ENCODE measurements at regions not wholly inside any gene's neighbourhood (a gene's known extent, or its start where the extent isn't known, plus 50 kb on each side); places are given as distances from the start of the nearest gene placed in this dataset.
A peak's percentile ranks its signal among the peaks of the same experiment; 100 is the strongest.
"Not testable (repeated sequence)": the region's sequence is repeated elsewhere in the genome, so short reads cannot be mapped to it uniquely, and the experiment has no call there.

GRCh38 chr9:66046992-66047391 is 310.0 kb downstream of the FOXD4L4 start:
- ATAC-seq; H3K27me3 ChIP-seq; H3K9me3 ChIP-seq; H3K4me3 ChIP-seq; H3K36me3 ChIP-seq; H3K4me1 ChIP-seq; intact Hi-C loops (cut with DNase I); DNase-seq; H3K27ac ChIP-seq: not testable (repeated sequence)

- H3K36me3 ChIP-seq; H3K4me3 ChIP-seq; H3K4me1 ChIP-seq; H3K9me3 ChIP-seq; DNase-seq; H3K27me3 ChIP-seq; intact Hi-C loops (cut with DNase I); ATAC-seq; H3K27ac ChIP-seq: not testable (repeated sequence)
These were observed 312.8 kb downstream of the FOXD4L4 start for GRCh38 chr9:66049721-66050120.

GRCh38 chr9:66054705-66055104 is 317.8 kb downstream of the FOXD4L4 start:
- H3K27me3 ChIP-seq; H3K27ac ChIP-seq; DNase-seq; H3K4me1 ChIP-seq; intact Hi-C loops (cut with DNase I); H3K4me3 ChIP-seq; H3K36me3 ChIP-seq; H3K9me3 ChIP-seq: not testable (repeated sequence)
- ATAC-seq: peak; percentile 79

- H3K9me3 ChIP-seq; DNase-seq; intact Hi-C loops (cut with DNase I); H3K4me3 ChIP-seq; H3K4me1 ChIP-seq; H3K36me3 ChIP-seq; H3K27ac ChIP-seq; H3K27me3 ChIP-seq: not testable (repeated sequence)
- peak; percentile 37 for ATAC-seq
These were observed 323.7 kb downstream of the FOXD4L4 start for GRCh38 chr9:66060681-66061080.

- H3K4me1 ChIP-seq; ATAC-seq; H3K4me3 ChIP-seq; intact Hi-C loops (cut with DNase I); H3K36me3 ChIP-seq; H3K27me3 ChIP-seq; H3K9me3 ChIP-seq; H3K27ac ChIP-seq: not testable (repeated sequence)
- DNase-seq: peak; percentile 60
These were observed 326.9 kb downstream of the FOXD4L4 start for GRCh38 chr9:66063822-66064221.

GRCh38 chr9:66065735-66066134 is 328.8 kb downstream of the FOXD4L4 start:
- H3K9me3 ChIP-seq; H3K27me3 ChIP-seq; ATAC-seq; H3K4me1 ChIP-seq; H3K36me3 ChIP-seq; H3K4me3 ChIP-seq; intact Hi-C loops (cut with DNase I); H3K27ac ChIP-seq: not testable (repeated sequence)
- DNase-seq: peak; percentile 67

GRCh38 chr9:66067231-66067630 is 330.3 kb downstream of the FOXD4L4 start:
- H3K27me3 ChIP-seq; H3K4me3 ChIP-seq; H3K9me3 ChIP-seq; H3K36me3 ChIP-seq; H3K4me1 ChIP-seq; ATAC-seq; intact Hi-C loops (cut with DNase I); H3K27ac ChIP-seq: not testable (repeated sequence)
- DNase-seq: peak; percentile 57

- H3K36me3 ChIP-seq; intact Hi-C loops (cut with DNase I); ATAC-seq; H3K9me3 ChIP-seq; H3K27ac ChIP-seq; DNase-seq; H3K27me3 ChIP-seq; H3K4me1 ChIP-seq; H3K4me3 ChIP-seq: not testable (repeated sequence)
These were observed 331.6 kb downstream of the FOXD4L4 start for GRCh38 chr9:66068451-66068989.

- intact Hi-C loops (cut with DNase I); H3K27ac ChIP-seq; H3K36me3 ChIP-seq; H3K9me3 ChIP-seq; H3K4me3 ChIP-seq; H3K27me3 ChIP-seq; H3K4me1 ChIP-seq: not testable (repeated sequence)
- ATAC-seq (peak; percentile 55), DNase-seq (peak; percentile 57)
These were observed 332.1 kb downstream of the FOXD4L4 start for GRCh38 chr9:66069025-66069424.

- H3K4me1 ChIP-seq; H3K27ac ChIP-seq; H3K4me3 ChIP-seq; H3K9me3 ChIP-seq; H3K27me3 ChIP-seq; ATAC-seq; H3K36me3 ChIP-seq; DNase-seq; intact Hi-C loops (cut with DNase I): not testable (repeated sequence)
These were observed 336.2 kb downstream of the FOXD4L4 start for GRCh38 chr9:66073111-66073510.

GRCh38 chr9:66082811-66083210 is 345.9 kb downstream of the FOXD4L4 start:
- H3K27ac ChIP-seq; intact Hi-C loops (cut with DNase I); H3K9me3 ChIP-seq; H3K36me3 ChIP-seq; H3K4me3 ChIP-seq; DNase-seq; H3K4me1 ChIP-seq; ATAC-seq; H3K27me3 ChIP-seq: not testable (repeated sequence)

Measured in upper lobe of right lung (tissue), 1 donor.